ENCODE measurements at regions not wholly inside any gene's neighbourhood (a gene's known extent, or its start where the extent isn't known, plus 50 kb on each side); places are given as distances from the start of the nearest gene placed in this dataset.
"Not testable (repeated sequence)": the region's sequence is repeated elsewhere in the genome, so short reads cannot be mapped to it uniquely, and the experiment has no call there.

GRCh38 chr4:181018472-181018871 lies 1224.7 kb upstream of the TENM3 start:
- no peak overlapping the region for H3K4me3 ChIP-seq (ENCODE audit: low read length)
- WGBS, result 62% methylated on average over 4 of the region's 4 CpGs
- DNase-seq, result no peak

DNA sequence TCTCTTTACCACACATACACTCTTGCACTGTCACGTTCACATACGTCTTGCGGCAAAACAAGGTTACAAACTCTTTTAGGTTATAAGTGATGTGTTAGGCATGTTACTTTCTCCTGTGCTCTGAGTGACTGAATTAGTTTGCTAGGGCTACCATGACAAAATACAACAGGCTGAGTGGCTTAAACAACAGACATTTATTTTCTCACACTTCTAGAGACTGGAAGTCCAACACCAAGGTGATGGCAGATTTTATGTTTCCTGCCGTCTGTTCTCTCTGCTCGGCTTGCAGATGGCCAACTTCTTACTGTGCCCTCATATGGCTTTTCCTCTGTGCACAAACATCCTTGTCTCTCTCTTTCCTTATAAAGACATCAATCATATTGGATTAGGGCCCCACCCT lies 1224.3 kb upstream of the TENM3 start:
- Histone ChIP-seq H3K27me3 (ENCODE audit: control insufficient read depth, insufficient read depth) (no peaks in the 10 kb centered on the region), H3K27ac (ENCODE audit: low read length) (no peak overlapping the region), H3K4me1 (ENCODE audit: control insufficient read depth, insufficient read depth, low read length) (no peaks in the 10 kb centered on the region), H3K4me3 (ENCODE audit: low read length) (no peak overlapping the region), H3K9me3 (ENCODE audit: control insufficient read depth, low read length) (no peaks in the 10 kb centered on the region)
- ATAC-seq, result no peak
- DNase-seq, result no peak
- intact Hi-C loops (cut with DNase I), result no loop called here
- 68% methylated on average over 5 of the region's 5 CpGs for WGBS

More at GRCh38 chr4:181018472-181018871, 1224.7 kb upstream of the TENM3 start:
- Histone ChIP-seq H3K4me1 (ENCODE audit: control insufficient read depth, insufficient read depth, low read length) (no peaks in the 10 kb centered on the region), H3K27me3 (ENCODE audit: control insufficient read depth, insufficient read depth) (no peaks in the 10 kb centered on the region), H3K9me3 (ENCODE audit: control insufficient read depth, low read length) (no peaks in the 10 kb centered on the region), H3K27ac (ENCODE audit: low read length) (no peak overlapping the region)
- intact Hi-C loops (cut with DNase I), result no loop called here
- ATAC-seq, result no peak

DNA sequence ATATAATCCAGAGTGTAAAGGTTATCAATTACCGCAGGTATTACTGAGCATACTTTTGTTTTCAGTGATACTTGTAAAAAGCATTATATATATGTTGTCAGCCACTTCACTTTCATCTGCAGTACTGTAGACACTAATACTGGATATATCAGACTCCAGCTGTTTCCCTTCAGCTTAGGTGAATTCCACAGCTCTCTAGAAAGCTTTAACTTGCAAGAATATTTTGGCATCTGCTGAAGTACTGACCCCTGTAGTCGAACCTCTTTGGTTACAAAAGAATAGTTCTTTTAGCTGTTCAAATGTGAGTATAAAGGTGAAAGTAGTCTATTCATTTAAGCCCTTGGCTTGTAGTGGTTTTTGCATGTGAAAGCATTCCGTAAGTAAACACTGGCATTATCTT lies 1222.7 kb upstream of the TENM3 start:
- no peak overlapping the region for H3K27ac ChIP-seq (ENCODE audit: low read length)
- no peaks in the 10 kb centered on the region for H3K9me3 ChIP-seq (ENCODE audit: control insufficient read depth, low read length)
- intact Hi-C loops (cut with DNase I), result no loop called here
- DNase-seq (no peak), ATAC-seq (no peak)
- no peaks in the 10 kb centered on the region for H3K4me1 ChIP-seq (ENCODE audit: control insufficient read depth, insufficient read depth, low read length)
- no peaks in the 10 kb centered on the region for H3K27me3 ChIP-seq (ENCODE audit: control insufficient read depth, insufficient read depth)
- 39% methylated on average over 3 of the region's 3 CpGs for WGBS
- H3K4me3 ChIP-seq (ENCODE audit: low read length), result no peak overlapping the region

- no peaks in the 10 kb centered on the region for H3K4me1 ChIP-seq (ENCODE audit: control insufficient read depth, insufficient read depth, low read length)
- H3K27ac ChIP-seq (ENCODE audit: low read length), result no peak overlapping the region
- no peak overlapping the region for H3K4me3 ChIP-seq (ENCODE audit: low read length)
- no peaks in the 10 kb centered on the region for H3K27me3 ChIP-seq (ENCODE audit: control insufficient read depth, insufficient read depth)
- no peak for ATAC-seq
- H3K9me3 ChIP-seq (ENCODE audit: control insufficient read depth, low read length), result no peaks in the 10 kb centered on the region
- intact Hi-C loops (cut with DNase I), result no loop called here
- WGBS, result 83% methylated on average over 1 of the region's 1 CpG
- no peak for DNase-seq
These were observed 1222.0 kb upstream of the TENM3 start for GRCh38 chr4:181021213-181021612.

GRCh38 chr4:181030135-181030921 lies 1212.9 kb upstream of the TENM3 start:
- ATAC-seq; H3K9me3 ChIP-seq (ENCODE audit: control insufficient read depth, low read length); H3K4me3 ChIP-seq (ENCODE audit: low read length); H3K27ac ChIP-seq (ENCODE audit: low read length); DNase-seq; H3K4me1 ChIP-seq (ENCODE audit: control insufficient read depth, insufficient read depth, low read length); intact Hi-C loops (cut with DNase I); H3K27me3 ChIP-seq (ENCODE audit: control insufficient read depth, insufficient read depth): not testable (repeated sequence)
- 86% methylated on average over 14 of the region's 14 CpGs for WGBS

GRCh38 chr4:181030961-181031360 lies 1212.2 kb upstream of the TENM3 start:
- Histone ChIP-seq H3K4me3 (ENCODE audit: low read length) (no peak overlapping the region), H3K27ac (ENCODE audit: low read length) (no peak overlapping the region), H3K27me3 (ENCODE audit: control insufficient read depth, insufficient read depth) (no peaks in the 10 kb centered on the region), H3K9me3 (ENCODE audit: control insufficient read depth, low read length) (no peaks in the 10 kb centered on the region), H3K4me1 (ENCODE audit: control insufficient read depth, insufficient read depth, low read length) (no peaks in the 10 kb centered on the region)
- DNase-seq (no peak), ATAC-seq (no peak)
- WGBS, result 91% methylated on average over 7 of the region's 7 CpGs
- intact Hi-C loops (cut with DNase I), result no loop called here

DNA sequence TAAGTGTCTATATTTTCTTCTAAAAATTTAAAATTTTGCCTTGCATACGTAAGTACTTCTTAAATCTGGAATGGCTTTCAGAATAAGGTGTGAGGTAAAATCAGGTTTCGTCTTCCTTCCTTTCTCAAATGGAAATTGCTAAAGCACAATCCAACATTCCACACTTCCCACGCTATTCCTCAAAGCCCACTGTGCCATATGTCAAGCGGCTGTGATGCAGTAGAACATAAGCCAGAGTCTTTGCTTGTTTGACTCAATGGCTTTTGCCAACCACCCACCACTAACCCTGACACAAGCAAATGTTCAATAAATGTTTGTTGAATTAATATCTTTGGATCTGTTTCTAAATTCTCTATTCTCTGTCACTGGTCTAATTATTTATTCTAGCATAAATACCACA lies 1199.7 kb upstream of the TENM3 start:
- H3K9me3 ChIP-seq (ENCODE audit: control insufficient read depth, low read length), result no peaks in the 10 kb centered on the region
- no peak overlapping the region for H3K27ac ChIP-seq (ENCODE audit: low read length)
- intact Hi-C loops (cut with DNase I), result no loop called here
- no peak for DNase-seq
- no peak for ATAC-seq
- no peaks in the 10 kb centered on the region for H3K4me1 ChIP-seq (ENCODE audit: control insufficient read depth, insufficient read depth, low read length)
- WGBS, result 81% methylated on average over 4 of the region's 4 CpGs
- no peak overlapping the region for H3K4me3 ChIP-seq (ENCODE audit: low read length)
- H3K27me3 ChIP-seq (ENCODE audit: control insufficient read depth, insufficient read depth), result no peaks in the 10 kb centered on the region

DNA sequence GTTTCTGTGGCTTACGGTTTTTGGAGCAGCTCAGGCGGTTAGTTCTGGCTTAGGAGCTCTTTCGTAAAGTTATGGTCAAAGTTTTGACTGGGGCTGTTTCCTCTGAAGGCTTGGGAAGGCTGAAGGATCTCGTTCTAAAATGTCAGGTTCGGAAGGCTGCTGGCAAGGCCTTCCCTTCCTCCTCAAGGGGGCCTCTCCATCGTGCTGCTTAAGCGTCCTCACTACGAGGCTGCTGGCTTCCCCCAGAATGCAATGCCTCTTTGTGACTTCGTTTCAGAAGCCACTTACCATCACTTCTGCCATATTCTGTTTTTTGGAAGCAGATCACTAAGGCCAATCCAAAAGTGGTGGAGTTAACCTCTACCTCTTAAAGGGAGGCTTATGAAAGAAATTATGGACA lies 1196.4 kb upstream of the TENM3 start:
- 73% methylated on average over 9 of the region's 9 CpGs for WGBS
- Histone ChIP-seq H3K9me3 (ENCODE audit: control insufficient read depth, low read length) (no peaks in the 10 kb centered on the region), H3K4me3 (ENCODE audit: low read length) (no peak overlapping the region), H3K4me1 (ENCODE audit: control insufficient read depth, insufficient read depth, low read length) (no peaks in the 10 kb centered on the region), H3K27ac (ENCODE audit: low read length) (no peak overlapping the region), H3K27me3 (ENCODE audit: control insufficient read depth, insufficient read depth) (no peaks in the 10 kb centered on the region)
- no peak for DNase-seq
- intact Hi-C loops (cut with DNase I), result no loop called here
- ATAC-seq, result no peak

- Histone ChIP-seq H3K27ac (ENCODE audit: low read length) (no peak overlapping the region), H3K4me1 (ENCODE audit: control insufficient read depth, insufficient read depth, low read length) (no peaks in the 10 kb centered on the region), H3K27me3 (ENCODE audit: control insufficient read depth, insufficient read depth) (no peaks in the 10 kb centered on the region), H3K4me3 (ENCODE audit: low read length) (no peak overlapping the region), H3K9me3 (ENCODE audit: control insufficient read depth, low read length) (no peaks in the 10 kb centered on the region)
- intact Hi-C loops (cut with DNase I), result no loop called here
- ATAC-seq (no peak), DNase-seq (no peak)
These were observed 1191.3 kb upstream of the TENM3 start for GRCh38 chr4:181051931-181052330.

GRCh38 chr4:181061787-181062186 lies 1181.4 kb upstream of the TENM3 start:
- no peak for DNase-seq
- Histone ChIP-seq H3K9me3 (ENCODE audit: control insufficient read depth, low read length) (no peaks in the 10 kb centered on the region), H3K4me3 (ENCODE audit: low read length) (no peak overlapping the region), H3K27ac (ENCODE audit: low read length) (no peak overlapping the region), H3K4me1 (ENCODE audit: control insufficient read depth, insufficient read depth, low read length) (no peaks in the 10 kb centered on the region), H3K27me3 (ENCODE audit: control insufficient read depth, insufficient read depth) (no peaks in the 10 kb centered on the region)
- intact Hi-C loops (cut with DNase I), result no loop called here
- WGBS, result 45% methylated on average over 1 of the region's 1 CpG
- no peak for ATAC-seq

GRCh38 chr4:181063212-181063611 lies 1180.0 kb upstream of the TENM3 start:
- DNase-seq (no peak), ATAC-seq (no peak)
- no peak overlapping the region for H3K4me3 ChIP-seq (ENCODE audit: low read length)
- H3K9me3 ChIP-seq (ENCODE audit: control insufficient read depth, low read length), result no peaks in the 10 kb centered on the region
- intact Hi-C loops (cut with DNase I), result no loop called here
- H3K27ac ChIP-seq (ENCODE audit: low read length), result no peak overlapping the region
- no peaks in the 10 kb centered on the region for H3K4me1 ChIP-seq (ENCODE audit: control insufficient read depth, insufficient read depth, low read length)
- WGBS, result 70% methylated on average over 3 of the region's 3 CpGs
- no peaks in the 10 kb centered on the region for H3K27me3 ChIP-seq (ENCODE audit: control insufficient read depth, insufficient read depth)

DNA sequence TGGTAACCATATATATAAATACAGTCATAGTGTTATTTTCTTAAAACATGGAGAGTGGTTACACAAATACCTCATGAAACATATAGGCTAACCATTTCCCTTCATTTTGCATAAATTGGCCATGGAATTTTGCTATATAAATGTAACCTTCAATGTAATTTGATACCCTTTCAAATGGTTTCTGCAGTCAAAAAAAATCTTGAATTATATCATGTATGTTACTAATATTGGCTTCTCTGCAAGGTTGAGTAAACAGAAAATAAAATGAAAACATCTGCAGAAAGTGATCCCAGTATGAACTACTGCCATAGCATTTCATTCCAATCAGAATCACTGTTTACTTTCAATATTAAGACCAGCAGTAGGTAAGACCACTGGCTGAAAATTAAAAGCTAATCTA lies 1165.9 kb upstream of the TENM3 start:
- no peak overlapping the region for H3K27ac ChIP-seq (ENCODE audit: low read length)
- no peak for DNase-seq
- H3K4me1 ChIP-seq (ENCODE audit: control insufficient read depth, insufficient read depth, low read length), result no peaks in the 10 kb centered on the region
- no peak for ATAC-seq
- no peak overlapping the region for H3K4me3 ChIP-seq (ENCODE audit: low read length)
- no peaks in the 10 kb centered on the region for H3K27me3 ChIP-seq (ENCODE audit: control insufficient read depth, insufficient read depth)
- intact Hi-C loops (cut with DNase I), result no loop called here
- no peaks in the 10 kb centered on the region for H3K9me3 ChIP-seq (ENCODE audit: control insufficient read depth, low read length)
